GM12872 (cell line): ENCODE measurements at regions not wholly inside any gene's neighbourhood (a gene's known extent, or its start where the extent isn't known, plus 50 kb on each side); places are given as distances from the start of the nearest gene placed in this dataset.

Experiments
- CTCF ChIP-seq: IDR thresholded peaks from 3 replicates; pipeline ENCODE4 v1.5.1; 2011; ENCODE audit warnings: low read depth, mild to moderate bottlenecking, low read length, moderate library complexity; ENCODE audit not compliant: insufficient read depth

GRCh38 chr5:122600924-122601323 is 174.0 kb upstream of the SNX2 start:
- no peak for TF ChIP-seq CTCF

GRCh38 chr5:122602700-122603099 is 172.2 kb upstream of the SNX2 start:
- TF ChIP-seq CTCF, result no peak

GRCh38 chr5:122605236-122605635 is 169.6 kb upstream of the SNX2 start:
- TF ChIP-seq CTCF, result no peak

GRCh38 chr5:122607818-122608217 is 167.1 kb upstream of the SNX2 start:
- no peak for TF ChIP-seq CTCF

- no peak for TF ChIP-seq CTCF
Observed at GRCh38 chr5:122608222-122608621, 166.7 kb upstream of the SNX2 start.

- no peak for TF ChIP-seq CTCF
Observed at GRCh38 chr5:122611406-122611805, 163.5 kb upstream of the SNX2 start.

GRCh38 chr5:122612901-122613300 is 162.0 kb upstream of the SNX2 start:
- TF ChIP-seq CTCF, result no peak

GRCh38 chr5:122615146-122615545 is 159.7 kb upstream of the SNX2 start:
- no peak for TF ChIP-seq CTCF
